ENCODE measurements at regions not wholly inside any gene's neighbourhood (a gene's known extent, or its start where the extent isn't known, plus 50 kb on each side); places are given as distances from the start of the nearest gene placed in this dataset.

DNA sequence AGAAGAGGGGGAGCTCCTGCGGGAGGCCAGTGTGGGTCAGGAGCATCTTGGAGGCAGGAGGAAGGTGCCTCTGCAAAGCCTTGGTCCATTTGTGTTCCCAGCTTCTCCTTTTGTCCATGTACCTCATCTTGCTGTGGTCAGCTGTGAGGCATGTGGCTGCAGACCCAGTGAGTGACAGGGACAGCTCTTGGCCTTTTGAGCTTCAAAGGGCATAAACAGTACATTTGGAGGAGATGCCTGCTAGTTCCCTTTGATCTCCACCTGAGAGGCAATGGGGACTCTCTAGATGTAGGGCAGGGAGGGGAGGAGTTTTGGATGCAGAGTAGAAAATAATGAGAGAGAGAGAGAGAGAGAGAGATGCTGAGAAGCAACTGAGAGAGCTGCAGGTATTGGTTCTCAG lies 270.0 kb downstream of the TLE3 start:
- TF ChIP-seq EZH2 (IDR thresholded peaks at IDR 0.05; ENCODE audit: borderline replicate concordance, low read length): no peak
- TF ChIP-seq, protein P1, sequence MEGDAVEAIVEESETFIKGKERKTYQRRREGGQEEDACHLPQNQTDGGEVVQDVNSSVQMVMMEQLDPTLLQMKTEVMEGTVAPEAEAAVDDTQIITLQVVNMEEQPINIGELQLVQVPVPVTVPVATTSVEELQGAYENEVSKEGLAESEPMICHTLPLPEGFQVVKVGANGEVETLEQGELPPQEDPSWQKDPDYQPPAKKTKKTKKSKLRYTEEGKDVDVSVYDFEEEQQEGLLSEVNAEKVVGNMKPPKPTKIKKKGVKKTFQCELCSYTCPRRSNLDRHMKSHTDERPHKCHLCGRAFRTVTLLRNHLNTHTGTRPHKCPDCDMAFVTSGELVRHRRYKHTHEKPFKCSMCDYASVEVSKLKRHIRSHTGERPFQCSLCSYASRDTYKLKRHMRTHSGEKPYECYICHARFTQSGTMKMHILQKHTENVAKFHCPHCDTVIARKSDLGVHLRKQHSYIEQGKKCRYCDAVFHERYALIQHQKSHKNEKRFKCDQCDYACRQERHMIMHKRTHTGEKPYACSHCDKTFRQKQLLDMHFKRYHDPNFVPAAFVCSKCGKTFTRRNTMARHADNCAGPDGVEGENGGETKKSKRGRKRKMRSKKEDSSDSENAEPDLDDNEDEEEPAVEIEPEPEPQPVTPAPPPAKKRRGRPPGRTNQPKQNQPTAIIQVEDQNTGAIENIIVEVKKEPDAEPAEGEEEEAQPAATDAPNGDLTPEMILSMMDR (IDR thresholded peaks at IDR 0.05; ENCODE audit: low read length): no peak
- Histone ChIP-seq H3K79me2 (ENCODE audit: insufficient read depth, low read length) (no peaks in the 10 kb centered on the region), H3K36me3 (ENCODE audit: insufficient read depth, low read length) (no peaks in the 10 kb centered on the region), H3K4me1 (ENCODE audit: insufficient read depth, low read length, severe bottlenecking) (peaks cover 7% of the 10 kb centered on the region), H2AFZ (ENCODE audit: low read length) (no peak overlapping the region), H3K27me3 (ENCODE audit: insufficient read depth, low read length) (no peaks in the 10 kb centered on the region; the same call in 1 of the 2 replicates), H3K9ac (ENCODE audit: low read length) (no peak overlapping the region), H3F3A (ENCODE audit: insufficient read depth, low read length) (no peaks in the 10 kb centered on the region), H3K27ac (ENCODE audit: low read depth, low read length, poor library complexity, severe bottlenecking) (no peak overlapping the region), H3K4me2 (ENCODE audit: low read length) (no peak overlapping the region), H4K20me1 (ENCODE audit: insufficient read depth, low read length) (no peaks in the 10 kb centered on the region), H3K9me2 (ENCODE audit: low read depth, low read length) (no peaks in the 10 kb centered on the region), H3K9me3 (ENCODE audit: low read length) (no peaks in the 10 kb centered on the region), H3K4me3 (ENCODE audit: low read depth, low read length, poor library complexity, severe bottlenecking) (no peak overlapping the region)

DNA sequence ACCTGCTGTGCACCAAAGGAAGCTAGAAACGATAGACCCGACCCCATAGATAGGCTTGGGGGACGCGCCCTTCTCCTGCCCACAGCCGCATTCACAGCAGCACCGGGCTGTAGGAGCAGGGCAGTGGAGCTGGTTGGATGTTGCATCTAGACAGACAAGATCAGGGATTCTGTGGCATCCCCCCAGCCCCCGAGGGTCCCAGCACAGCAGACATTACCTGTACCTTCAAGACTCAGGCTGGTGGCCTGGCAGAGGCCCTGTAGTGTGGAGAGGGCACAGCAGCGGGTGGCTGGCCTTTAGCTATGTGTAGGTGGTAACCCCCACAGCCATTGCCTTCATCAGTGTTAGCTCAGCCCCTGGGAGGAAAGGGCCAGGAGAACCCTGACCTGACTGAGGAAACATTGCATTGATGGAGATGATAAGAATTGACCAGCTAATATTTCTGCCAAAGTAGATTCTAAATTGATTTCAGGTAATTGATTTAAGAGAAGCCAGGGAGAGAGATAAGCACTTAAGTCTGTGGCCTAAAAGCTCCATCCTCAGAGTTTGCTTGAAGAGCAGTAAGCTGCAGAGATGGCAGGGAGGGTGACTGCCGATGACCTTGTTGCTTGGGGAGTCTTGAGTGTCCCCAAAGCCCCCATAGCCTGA lies 269.4 kb downstream of the TLE3 start:
- Histone ChIP-seq H3K4me2 (ENCODE audit: low read length) (no peak overlapping the region), H4K20me1 (ENCODE audit: insufficient read depth, low read length) (no peaks in the 10 kb centered on the region), H3K9ac (ENCODE audit: low read length) (no peak overlapping the region), H3K4me3 (ENCODE audit: low read depth, low read length, poor library complexity, severe bottlenecking) (no peak overlapping the region), H3K27ac (ENCODE audit: low read depth, low read length, poor library complexity, severe bottlenecking) (no peak overlapping the region), H3K79me2 (ENCODE audit: insufficient read depth, low read length) (no peaks in the 10 kb centered on the region), H3F3A (ENCODE audit: insufficient read depth, low read length) (no peaks in the 10 kb centered on the region), H3K36me3 (ENCODE audit: insufficient read depth, low read length) (no peaks in the 10 kb centered on the region), H3K9me2 (ENCODE audit: low read depth, low read length) (no peaks in the 10 kb centered on the region), H3K27me3 (ENCODE audit: insufficient read depth, low read length) (no peaks in the 10 kb centered on the region; the same call in 1 of the 2 replicates), H3K9me3 (ENCODE audit: low read length) (no peaks in the 10 kb centered on the region), H3K4me1 (ENCODE audit: insufficient read depth, low read length, severe bottlenecking) (peaks cover 2% of the 10 kb centered on the region), H2AFZ (ENCODE audit: low read length) (no peak overlapping the region)
- TF ChIP-seq EZH2 (IDR thresholded peaks at IDR 0.05; ENCODE audit: borderline replicate concordance, low read length): no peak

DNA sequence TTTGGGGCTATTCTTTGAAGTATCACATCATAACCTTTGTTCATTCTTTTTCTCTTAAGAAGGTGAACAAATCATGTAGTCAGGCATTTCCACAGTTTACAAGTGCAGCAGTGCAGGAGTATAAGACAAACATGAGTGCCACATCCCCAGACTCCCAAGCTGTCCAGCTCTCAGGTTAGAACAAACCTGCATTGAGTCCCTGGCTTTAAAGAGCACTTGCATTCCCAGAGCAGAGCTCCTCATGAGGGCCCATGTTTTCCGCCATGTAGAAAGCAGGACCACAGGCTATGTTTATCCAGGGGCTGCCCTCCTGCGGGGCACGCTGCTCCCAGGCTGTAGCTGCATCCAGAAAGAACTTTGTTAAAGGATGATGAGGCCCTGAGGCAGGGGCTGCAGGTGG lies 267.7 kb downstream of the TLE3 start:
- Histone ChIP-seq H4K20me1 (ENCODE audit: insufficient read depth, low read length) (no peaks in the 10 kb centered on the region), H3K4me1 (ENCODE audit: insufficient read depth, low read length, severe bottlenecking) (peaks cover 13% of the 10 kb centered on the region), H3F3A (ENCODE audit: insufficient read depth, low read length) (no peaks in the 10 kb centered on the region), H3K27me3 (ENCODE audit: insufficient read depth, low read length) (no peaks in the 10 kb centered on the region; the same call in 1 of the 2 replicates), H3K4me2 (ENCODE audit: low read length) (no peak overlapping the region), H3K9me3 (ENCODE audit: low read length) (no peaks in the 10 kb centered on the region), H3K9ac (ENCODE audit: low read length) (no peak overlapping the region), H2AFZ (ENCODE audit: low read length) (no peak overlapping the region), H3K4me3 (ENCODE audit: low read depth, low read length, poor library complexity, severe bottlenecking) (no peak overlapping the region), H3K27ac (ENCODE audit: low read depth, low read length, poor library complexity, severe bottlenecking) (no peak overlapping the region), H3K79me2 (ENCODE audit: insufficient read depth, low read length) (no peaks in the 10 kb centered on the region), H3K36me3 (ENCODE audit: insufficient read depth, low read length) (no peaks in the 10 kb centered on the region), H3K9me2 (ENCODE audit: low read depth, low read length) (no peaks in the 10 kb centered on the region)
- TF ChIP-seq EZH2 (IDR thresholded peaks at IDR 0.05; ENCODE audit: borderline replicate concordance, low read length): no peak

DNA sequence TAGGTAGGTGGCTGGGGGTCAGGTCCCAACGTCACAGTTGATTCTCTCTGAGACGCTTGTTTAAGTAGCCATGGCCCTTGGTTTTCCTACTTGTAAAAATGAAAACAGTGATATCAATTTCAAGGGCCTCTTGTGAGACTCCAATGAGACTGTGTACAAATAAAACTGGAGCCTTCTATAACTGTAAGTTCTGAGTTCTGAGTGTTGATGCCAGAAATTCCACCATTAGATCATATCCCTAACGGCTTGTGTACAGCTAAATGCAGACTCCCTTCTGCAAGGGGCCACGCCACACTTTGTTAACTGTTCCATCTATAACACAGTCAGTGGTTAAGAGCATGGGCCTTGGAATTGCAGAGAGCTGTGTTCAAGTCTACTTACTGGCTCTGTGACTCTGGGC lies 267.3 kb downstream of the TLE3 start:
- Histone ChIP-seq H3K9me2 (ENCODE audit: low read depth, low read length) (no peaks in the 10 kb centered on the region), H3F3A (ENCODE audit: insufficient read depth, low read length) (no peaks in the 10 kb centered on the region), H3K36me3 (ENCODE audit: insufficient read depth, low read length) (no peaks in the 10 kb centered on the region), H3K9ac (ENCODE audit: low read length) (no peak overlapping the region), H4K20me1 (ENCODE audit: insufficient read depth, low read length) (no peaks in the 10 kb centered on the region), H3K79me2 (ENCODE audit: insufficient read depth, low read length) (no peaks in the 10 kb centered on the region), H3K4me2 (ENCODE audit: low read length) (no peak overlapping the region), H3K27me3 (ENCODE audit: insufficient read depth, low read length) (no peaks in the 10 kb centered on the region; the same call in 1 of the 2 replicates), H3K9me3 (ENCODE audit: low read length) (no peaks in the 10 kb centered on the region), H3K4me3 (ENCODE audit: low read depth, low read length, poor library complexity, severe bottlenecking) (no peak overlapping the region), H3K4me1 (ENCODE audit: insufficient read depth, low read length, severe bottlenecking) (peaks cover 18% of the 10 kb centered on the region), H2AFZ (ENCODE audit: low read length) (no peak overlapping the region), H3K27ac (ENCODE audit: low read depth, low read length, poor library complexity, severe bottlenecking) (no peak overlapping the region)
- TF ChIP-seq, protein P1 (IDR thresholded peaks at IDR 0.05; ENCODE audit: low read length): no peak
- no peak for TF ChIP-seq EZH2 (IDR thresholded peaks at IDR 0.05; ENCODE audit: borderline replicate concordance, low read length)
